DOHH2 (cell line): ENCODE measurements at regions not wholly inside any gene's neighbourhood (a gene's known extent, or its start where the extent isn't known, plus 50 kb on each side); places are given as distances from the start of the nearest gene placed in this dataset.

Source experiments
- EZH2phosphoT487 ChIP-seq: fragments of 200-600 bp; sonication (generic); IDR thresholded peaks from 2 replicates; pipeline ENCODE4 v1.6.1; 2017; ENCODE audit warnings: borderline replicate concordance, mild to moderate bottlenecking, antibody characterized with exemption, low read length, moderate library complexity, mixed read lengths
- TF ChIP-seq, protein P1 (sequence below): fragments of 200-600 bp; sonication (generic); IDR thresholded peaks from one replicate; pipeline ENCODE4 v1.5.1; 2014; ENCODE audit warnings: antibody characterized with exemption, mild to moderate bottlenecking, low read depth, low read length; ENCODE audit not compliant: poor library complexity, severe bottlenecking

DNA sequence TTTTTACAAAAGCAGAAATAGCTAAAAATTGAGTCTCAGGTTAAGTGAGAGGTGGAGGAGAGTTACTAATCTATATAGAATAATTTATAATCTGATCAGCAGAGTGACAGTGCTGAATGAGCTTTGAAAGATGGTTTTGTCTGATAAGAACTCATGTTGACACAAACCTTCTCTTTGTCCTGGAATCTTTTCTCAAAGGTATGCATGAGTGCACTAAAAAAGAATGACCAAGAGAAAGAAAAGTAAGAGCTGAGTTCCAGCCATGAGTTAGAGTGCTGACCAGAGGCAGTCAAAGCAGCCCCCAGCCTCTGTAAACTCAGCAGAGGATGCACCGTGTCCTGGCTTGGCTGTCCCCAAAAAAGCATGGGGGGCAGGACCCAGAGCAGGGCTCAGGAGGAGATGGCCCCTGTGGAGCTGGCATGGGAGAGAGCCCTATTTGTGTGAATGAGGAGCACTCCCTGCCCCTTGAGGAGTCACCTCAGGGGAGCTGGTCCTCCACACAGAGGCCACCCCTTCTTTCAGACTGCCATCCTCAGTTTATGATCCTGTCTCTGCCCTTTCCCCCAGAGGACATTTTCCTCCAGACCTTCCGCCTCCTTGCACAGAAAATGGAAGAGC, 129.8 kb downstream of the SEC23A start:
- TF ChIP-seq, protein P1, sequence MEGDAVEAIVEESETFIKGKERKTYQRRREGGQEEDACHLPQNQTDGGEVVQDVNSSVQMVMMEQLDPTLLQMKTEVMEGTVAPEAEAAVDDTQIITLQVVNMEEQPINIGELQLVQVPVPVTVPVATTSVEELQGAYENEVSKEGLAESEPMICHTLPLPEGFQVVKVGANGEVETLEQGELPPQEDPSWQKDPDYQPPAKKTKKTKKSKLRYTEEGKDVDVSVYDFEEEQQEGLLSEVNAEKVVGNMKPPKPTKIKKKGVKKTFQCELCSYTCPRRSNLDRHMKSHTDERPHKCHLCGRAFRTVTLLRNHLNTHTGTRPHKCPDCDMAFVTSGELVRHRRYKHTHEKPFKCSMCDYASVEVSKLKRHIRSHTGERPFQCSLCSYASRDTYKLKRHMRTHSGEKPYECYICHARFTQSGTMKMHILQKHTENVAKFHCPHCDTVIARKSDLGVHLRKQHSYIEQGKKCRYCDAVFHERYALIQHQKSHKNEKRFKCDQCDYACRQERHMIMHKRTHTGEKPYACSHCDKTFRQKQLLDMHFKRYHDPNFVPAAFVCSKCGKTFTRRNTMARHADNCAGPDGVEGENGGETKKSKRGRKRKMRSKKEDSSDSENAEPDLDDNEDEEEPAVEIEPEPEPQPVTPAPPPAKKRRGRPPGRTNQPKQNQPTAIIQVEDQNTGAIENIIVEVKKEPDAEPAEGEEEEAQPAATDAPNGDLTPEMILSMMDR = no peak
- no peak for TF ChIP-seq EZH2phosphoT487
